ENCODE measurements at regions not wholly inside any gene's neighbourhood (a gene's known extent, or its start where the extent isn't known, plus 50 kb on each side); places are given as distances from the start of the nearest gene placed in this dataset.

DNA sequence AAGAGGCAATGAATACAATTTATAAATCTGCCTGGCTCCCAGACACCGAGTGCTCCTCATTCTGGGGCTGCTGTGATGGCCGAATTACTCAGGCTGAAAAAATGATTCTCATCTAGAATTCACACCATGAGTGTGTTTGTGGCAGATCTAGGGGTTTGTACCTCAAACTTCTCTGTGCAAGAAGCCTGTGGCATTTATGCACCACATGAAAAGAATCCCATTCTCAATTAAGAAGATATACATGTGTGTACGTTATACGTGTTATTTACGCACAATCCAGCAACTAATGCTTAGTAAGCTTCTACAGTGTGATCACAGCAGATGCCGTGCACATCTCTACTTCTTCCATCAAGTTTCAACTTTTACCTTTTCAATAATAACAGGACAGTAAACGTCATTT is 476.8 kb downstream of the SHQ1 start:
- no peak for DNase-seq (ENCODE audit: low spot score)

DNA sequence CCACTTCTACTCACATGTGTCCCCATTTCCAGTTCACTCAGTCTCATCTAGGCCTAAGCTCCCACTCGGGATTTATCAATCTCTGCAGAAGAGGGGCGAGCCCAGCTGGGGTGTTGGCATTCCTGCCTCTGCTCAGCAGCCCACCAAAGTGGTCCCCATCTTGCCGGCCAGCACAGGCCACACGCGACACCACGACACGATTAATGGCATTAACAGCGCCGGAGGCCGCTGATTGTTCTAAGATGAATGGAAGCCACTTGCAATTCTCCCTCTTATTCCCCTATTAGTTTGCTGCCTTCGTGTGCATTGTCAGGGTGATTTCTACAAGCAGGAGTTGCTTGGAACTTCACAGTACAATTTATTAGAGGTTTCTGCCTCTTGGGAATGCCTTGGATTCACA is 477.3 kb downstream of the SHQ1 start:
- DNase-seq (ENCODE audit: low spot score): no peak

DNA sequence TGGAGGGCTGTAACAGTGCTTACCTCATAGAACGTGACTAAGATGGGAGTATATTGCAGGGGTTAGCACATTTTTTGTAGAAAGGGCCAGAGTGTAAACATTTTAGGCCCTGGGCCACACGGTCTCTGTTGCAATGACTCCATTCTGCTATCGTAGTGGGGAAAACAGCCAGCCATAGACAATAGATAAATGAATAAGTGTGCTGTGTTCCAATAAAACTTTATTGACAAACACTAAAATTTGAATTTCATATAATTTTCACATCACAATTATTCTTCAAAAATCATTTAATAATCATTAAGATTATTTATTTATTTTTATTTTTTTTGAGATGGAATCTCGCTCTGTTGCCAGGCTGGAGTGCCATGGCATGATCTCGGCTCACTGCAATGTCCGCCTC is 478.6 kb downstream of the SHQ1 start:
- no peak for DNase-seq (ENCODE audit: low spot score)

DNA sequence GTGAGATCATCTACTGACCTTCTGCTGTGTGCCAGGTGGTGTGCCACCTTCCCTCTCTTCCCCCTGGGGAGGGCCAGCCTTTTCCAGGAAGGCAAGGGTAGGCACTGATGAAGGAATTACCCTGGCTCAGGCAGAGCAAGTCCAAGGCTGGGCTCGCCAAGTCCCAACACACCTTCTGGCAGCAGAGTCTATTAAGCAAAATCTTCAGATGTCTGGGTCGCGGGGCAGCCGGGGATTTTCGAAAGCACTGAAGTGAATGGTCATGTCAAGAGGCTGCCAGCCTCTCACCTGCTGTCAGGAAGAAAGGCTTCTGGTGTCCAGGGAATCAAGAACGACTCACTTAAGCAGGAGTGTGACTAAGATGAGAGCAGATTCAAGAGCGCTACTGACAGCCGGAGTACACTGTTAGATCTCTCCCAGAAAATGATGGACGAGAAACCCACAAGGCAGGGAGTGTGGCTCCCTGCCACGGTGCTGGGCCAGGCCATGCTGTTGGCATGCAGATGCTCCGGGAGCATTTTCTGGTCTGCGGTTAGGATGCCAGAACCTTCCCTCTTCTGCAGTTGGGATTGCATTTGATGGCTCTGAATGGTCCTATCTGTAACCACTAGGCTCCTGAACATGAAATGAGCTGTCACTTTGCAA is 479.8 kb downstream of the SHQ1 start:
- DNase-seq (ENCODE audit: low spot score): no peak

DNA sequence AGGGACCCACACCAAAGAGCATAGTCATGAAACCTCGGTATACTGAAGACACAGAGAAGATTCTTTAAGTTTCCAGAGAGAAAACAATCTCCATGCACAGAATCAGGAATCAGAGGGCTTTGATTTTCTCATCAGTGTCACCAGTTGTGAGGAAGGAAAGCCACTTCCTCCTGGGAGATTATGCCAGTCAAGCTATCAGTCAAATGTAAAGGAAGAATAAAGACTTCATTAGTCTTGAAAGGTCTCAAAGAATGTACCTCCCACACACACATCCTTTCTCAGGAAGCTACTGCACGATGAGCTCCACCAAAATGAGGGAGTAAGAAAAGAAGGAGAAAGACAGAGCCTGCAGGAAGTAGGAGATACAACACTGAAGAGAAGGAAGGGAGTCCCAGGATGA is 486.3 kb downstream of the SHQ1 start:
- DNase-seq (ENCODE audit: low spot score): peak; percentile 85

DNA sequence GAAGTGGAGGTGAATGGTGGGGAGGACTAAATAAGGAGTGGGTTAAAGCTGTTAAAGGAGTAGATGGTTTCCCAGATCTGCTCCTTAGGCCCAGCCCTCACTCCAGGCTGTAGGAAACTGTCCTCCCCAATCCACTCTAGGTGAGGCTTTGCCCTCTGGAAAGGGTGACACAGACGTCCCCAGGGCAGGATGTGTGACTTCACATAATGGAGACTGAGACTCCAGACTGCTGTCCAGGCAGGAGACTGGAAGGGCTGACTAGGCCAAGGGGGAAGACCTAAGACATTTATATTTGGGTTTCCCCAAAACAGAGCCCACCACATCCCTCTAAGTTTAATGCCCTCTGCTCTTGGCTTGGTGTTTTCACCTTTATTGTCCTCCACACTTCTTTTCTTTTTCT is 488.5 kb downstream of the SHQ1 start:
- DNase-seq (ENCODE audit: low spot score): no peak

DNA sequence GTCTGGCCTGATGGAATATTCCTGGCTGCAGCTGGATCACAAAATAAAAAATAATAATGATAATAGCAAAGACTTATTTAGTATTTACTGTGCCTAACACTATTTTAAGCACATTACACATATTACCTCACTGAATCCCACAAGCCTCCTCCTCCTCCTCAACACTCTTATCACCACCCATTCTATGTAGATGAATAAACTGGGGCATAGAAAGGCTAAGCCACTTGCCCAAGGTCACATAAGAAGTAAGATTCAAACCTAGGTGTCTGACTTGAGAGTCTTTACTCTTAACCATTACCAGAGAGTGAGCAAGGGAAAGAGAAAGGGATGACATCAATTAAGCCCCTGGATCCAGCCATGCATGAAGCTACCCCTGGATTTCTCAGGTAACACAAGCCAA is 493.1 kb downstream of the SHQ1 start:
- no peak for DNase-seq (ENCODE audit: low spot score)

DNA sequence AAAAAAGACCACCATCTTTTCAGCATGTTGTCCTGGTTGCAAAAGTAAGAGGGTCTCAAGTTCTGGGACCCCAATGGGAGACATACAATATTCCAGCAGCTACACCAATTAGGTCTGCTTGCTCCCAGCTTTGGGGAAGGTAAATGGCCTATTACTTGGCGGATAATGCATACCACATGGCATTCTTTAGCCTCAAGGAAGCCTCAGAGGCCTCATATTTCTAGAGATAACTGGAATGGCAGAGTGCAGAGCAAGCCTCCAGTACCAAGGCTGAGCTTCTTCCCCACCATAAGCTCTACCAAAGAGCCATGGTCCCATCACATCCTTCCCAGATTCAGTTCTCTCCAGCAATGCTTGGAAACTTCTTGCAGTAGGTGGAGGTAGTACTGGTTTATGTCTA is 493.8 kb downstream of the SHQ1 start:
- DNase-seq (ENCODE audit: low spot score): no peak

DNA sequence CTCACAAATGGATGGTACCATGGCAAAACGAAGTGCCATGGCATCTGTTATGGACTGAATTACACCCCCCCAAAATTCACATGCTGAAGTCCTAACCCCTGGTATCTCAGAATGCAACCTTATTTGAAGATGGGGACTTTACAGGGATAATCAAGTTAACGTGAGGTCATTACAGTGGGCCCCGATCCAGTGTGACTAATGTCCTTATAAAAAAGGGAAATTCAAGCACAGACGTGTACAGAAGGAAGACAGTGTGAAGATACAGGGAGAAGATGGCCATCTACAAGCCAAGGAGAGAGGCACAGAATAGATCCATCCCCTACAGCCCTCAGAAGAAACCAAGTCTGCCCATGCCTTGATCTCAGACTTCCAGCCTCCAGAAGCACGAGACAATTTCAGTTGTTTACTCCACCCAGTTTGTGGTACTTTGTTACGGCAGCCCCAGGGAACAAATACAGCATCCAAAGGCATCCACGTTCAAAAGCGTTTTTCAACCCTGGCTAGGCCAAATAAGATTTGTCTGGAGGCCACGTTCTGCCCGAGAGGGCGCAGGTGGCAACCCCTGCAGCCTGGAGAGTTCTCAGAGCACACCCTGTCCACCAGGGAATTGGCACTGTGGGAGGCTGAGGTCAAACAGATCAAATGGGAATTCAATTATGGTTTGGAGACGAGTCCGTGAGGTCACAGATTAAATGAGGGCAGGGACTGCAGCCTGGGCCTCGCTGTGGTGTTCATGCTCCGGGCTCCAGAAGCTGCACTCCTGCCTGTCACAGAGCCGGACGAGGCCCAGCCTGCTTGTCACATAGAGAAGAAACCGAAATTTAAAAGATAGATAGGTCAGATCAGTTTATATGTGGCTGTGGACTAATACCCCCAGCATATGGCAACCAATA is 494.8 kb downstream of the SHQ1 start:
- no peak for DNase-seq (ENCODE audit: low spot score)

DNA sequence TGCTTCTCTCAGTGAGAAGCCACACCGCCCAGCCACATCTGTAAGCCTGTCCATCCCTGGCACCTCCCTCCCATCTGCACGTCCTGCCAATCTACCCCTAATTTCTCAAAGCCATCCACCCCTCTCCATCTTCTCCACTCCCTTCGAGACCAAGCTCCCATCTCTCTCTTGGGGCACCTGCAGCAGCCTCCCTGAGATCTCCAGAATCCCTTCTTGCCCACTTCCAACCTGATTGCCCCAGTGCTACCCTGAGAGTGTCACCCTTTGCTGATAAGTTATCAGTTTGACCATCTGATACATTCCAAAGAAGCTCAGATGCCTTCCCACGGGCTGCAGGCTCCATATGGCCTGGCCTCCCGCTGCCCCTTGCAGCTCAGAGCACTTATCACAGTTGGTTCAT is 496.1 kb downstream of the SHQ1 start:
- DNase-seq (ENCODE audit: low spot score): no peak

DNA sequence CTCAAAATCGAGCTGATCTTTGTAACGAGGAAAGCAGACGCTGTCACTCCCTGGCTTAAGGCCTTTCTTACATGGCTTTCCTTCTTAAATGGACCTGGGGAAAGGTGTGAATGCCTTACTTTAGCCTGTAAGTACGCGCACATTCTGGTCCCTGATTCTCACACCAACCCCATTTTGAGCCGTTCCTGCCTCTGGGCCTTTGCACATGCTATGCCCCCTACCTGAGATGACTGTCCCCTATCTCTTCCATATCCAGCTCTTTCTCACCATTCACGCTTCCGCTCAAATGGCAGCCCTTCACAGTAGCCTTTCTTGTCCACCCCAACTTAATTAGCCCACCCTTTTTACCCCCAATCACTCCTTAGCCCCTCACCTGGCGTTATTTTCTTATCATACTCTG is 496.7 kb downstream of the SHQ1 start:
- no peak for DNase-seq (ENCODE audit: low spot score)

DNA sequence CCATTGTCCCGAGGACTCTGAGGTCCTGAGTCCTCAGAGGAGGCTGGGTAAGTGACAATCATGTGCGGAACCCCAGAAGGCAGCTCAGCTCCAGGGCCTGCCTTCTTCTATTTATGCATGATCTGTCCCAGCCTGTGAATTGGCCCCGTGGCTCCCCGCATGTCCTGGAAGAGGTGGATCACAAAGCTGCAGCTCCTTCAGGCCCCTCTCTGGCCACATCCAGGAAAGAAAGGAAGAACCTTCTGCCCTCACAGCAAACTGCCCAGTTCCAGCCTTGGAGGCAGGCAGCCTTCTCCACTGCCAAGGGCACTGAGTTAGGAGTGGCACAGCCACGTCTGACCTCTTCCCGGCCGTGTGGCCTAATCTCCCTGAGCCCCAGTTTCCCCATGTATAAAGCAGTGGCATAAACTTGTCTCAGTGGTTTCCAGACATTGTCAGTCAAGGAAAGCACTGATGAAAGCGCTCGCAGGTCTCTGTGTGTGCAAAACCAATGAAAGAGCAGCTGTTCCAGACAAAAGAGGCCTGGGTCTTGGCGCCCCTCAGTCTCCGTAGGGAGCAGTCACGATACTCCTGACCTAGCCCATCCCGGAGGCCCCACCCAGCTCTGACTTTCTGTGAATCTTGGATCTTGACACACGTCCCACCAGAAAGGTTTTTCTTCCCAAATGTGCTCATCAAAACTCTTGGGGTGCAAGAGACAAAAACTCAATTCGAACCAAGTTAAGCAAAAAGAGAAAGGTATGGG is 497.3 kb downstream of the SHQ1 start:
- no peak for DNase-seq (ENCODE audit: low spot score)

DNA sequence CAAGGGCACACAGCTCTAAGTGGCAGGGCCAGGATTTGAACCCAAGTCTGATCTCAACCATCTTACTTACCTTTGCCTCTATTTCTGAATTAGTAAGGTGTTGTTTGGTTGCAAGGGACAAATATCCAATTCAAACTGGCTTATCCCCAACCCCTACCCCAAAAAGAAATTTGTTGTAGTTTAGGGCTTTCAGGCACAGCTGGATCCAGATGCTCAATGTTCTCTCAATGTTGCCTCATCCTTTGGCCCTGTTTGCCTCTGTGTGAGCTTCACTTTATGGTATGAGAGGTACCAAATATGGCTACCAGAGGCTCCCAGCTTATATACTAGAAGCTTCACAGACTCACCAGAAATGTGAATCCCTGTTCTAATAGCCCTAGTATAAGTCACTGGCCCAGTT is 499.9 kb downstream of the SHQ1 start:
- no peak for DNase-seq (ENCODE audit: low spot score)

DNA sequence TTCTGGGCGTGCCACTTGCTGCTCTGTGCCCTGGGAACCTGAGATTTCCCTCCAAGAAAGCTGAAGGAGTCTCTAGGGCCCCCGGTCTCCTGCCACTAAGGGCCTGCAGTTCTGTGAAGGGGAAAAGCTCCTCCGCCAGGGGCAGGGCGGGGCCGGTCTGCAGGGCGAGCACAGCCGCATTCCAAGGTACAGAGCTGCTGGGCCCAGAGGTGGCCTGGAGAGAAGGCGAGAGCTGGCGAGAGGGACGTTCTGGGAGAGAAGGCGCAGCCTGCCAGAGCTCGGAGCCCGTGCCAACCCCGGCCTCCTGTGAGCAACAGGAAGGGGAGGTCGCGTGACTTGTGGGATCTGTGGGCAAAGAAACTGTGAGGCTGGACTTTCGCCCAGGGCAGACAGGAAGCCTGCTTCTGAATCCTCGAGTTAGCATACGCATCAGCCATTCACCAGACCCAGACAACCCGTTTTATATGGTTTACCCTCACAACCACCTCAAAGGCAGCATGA is 500.4 kb downstream of the SHQ1 start:
- peak; percentile 88 for DNase-seq (ENCODE audit: low spot score)

DNA sequence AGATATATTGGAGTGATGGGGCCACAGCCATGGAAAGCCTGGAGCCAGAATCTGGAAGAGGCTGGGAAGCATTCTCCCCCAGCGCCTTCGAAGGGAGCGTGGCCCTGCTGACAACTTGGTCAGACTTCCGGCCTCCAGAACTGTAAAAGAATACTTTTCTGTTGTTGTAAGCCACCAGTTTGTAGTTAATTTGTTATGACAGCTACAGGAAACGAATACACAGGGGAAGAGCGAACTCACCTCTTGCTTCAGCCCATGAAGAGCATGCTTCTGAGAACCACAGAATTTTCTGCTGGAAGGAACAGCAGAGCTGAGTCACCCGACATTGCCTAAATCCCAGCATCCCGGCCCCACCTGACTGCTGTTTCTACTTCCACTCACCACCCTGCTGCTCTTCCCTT is 501.7 kb downstream of the SHQ1 start:
- DNase-seq (ENCODE audit: low spot score): no peak

DNA sequence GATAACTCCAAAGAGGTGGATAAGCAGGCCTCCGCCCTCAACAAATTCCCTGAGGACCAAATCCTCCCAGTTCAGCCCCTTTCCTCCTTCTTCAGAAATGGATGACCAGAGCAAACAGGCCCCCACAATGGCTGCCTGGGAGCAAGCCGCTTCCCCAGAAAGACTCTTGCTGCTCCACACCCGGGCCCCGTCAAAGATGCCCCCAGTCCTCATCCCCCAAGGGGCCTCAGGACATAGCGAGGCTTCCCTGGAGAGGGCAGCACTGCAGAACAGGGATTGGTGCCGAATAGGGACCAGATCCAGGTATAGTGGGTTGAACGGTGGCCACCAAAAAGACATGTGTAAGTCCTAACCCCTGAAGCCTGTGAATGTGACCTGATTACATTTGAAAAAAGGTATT is 502.3 kb downstream of the SHQ1 start:
- no peak for DNase-seq (ENCODE audit: low spot score)

DNA sequence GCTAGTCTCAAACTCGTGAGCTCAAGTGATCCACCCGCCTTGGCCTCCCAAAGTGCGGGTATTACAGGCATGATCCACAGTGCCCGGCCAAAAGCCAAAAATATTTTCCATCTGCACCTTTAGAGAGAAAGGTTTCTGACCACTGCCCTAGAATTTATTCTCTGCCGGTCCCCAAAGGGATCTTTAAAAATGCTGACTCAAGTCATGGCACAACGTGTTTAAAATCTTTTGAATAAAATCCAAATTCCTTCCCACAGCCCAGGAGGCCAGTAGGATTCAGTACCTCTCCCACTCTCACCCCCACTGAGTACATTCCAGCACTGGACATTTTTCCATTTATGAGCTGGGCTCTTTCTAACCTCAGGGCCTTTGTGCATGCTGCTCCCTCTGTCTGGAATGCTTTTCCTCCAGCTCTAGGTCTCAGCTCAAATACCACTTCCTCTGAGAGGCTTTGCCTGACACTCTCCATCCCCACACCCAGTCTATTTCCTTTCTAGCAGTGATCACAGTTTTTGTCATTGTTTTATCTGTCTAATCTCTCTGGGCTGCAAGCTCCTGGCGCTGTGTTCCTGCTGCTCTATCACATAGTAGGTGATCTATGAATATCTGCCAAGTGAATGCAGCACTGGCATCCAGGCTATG is 502.9 kb downstream of the SHQ1 start:
- no peak for DNase-seq (ENCODE audit: low spot score)

DNA sequence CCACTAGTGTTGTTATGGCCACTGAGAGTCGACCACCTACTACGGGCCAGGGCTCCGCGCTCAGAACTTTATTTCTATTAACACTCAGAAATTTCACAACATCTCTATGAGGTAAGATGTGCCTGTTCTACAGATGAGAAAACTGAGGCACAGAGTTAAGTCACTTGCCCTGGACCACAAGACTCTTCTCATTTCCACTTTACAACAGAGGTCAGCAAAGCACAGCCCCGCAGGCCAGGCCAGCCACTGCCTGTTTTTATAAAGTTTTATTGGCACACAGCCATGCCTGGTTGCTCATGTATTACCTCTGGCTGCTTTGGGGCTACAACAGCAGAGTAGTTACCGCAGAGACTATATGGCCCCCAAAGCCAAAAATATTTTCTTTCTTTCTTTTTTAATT is 503.6 kb downstream of the SHQ1 start:
- DNase-seq (ENCODE audit: low spot score): no peak

DNA sequence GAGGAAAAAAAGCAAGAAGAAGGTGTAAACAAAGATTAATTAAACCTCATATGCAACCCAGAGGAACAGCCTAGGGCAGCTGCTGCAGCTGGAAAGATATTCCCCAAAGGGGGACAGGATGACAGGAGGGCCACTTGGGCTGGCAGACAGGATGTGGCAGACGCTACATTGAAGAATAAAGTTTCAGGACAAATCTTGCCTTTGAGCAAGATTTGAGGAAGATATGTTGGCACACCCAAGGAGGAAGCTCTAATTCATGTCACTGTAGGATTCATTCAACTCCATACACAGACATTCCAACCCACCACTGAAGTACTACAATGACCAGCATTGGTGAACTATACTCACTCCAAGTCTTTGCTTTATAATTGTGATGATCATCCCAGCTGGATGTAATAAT is 504.0 kb downstream of the SHQ1 start:
- DNase-seq (ENCODE audit: low spot score): no peak

DNA sequence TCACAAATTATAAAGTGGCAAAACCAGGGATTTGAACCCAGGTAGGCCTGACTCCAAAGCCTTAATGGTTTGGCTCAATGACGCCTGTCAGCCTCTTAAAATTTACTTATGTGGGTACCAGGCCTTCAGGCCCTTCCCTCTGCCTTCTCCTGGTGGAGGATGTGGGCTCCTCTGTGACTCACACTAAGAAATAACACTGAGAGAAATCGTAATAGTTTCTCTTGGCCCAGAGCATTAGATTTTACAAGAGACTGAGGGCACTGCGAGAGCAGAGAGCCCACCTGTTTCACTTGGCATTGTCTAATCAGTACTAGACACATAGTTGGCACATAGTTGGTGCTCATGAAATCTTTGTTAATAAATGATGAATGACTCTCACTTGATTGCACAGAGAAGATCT is 505.2 kb downstream of the SHQ1 start:
- DNase-seq (ENCODE audit: low spot score): no peak

DNA sequence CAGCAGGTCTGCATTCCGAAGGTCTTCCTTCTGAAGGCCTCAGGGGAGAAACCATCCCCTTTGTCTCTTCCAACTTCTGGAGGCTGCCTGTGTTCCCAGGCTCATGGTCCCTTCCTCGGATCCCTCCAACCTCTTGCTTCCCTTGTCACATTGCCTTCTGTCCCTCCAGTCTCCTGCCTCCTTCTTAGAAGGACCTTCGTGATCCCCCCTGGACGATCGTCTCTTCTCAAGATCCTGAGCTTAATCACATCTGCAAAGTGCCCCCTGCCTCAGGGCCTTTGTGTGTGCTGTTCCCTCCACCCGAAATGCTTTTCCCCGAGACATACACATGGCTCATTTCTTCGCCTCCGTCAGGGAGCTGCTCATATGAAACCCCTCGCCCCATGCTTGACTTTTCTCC is 505.8 kb downstream of the SHQ1 start:
- DNase-seq (ENCODE audit: low spot score): no peak

DNA sequence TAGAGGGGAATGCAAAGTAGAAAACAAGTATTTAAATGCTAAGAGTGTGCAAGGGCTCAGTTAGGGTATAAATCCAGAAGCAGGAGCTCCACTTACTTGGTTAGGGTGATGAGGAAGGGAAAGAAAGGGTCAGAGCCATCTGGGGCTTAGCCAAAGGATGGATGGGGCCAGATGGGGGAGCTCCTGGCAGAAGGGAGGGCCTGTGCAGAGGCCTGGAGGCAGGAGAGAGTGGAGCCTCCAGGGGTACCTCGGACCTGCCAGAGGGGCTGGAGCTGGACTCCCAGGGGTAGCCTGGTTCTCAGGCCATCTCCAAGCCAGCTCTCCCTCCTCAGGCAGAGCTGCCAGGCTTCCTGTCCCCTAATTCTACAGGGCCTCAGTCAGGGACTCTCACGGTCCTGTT is 506.3 kb downstream of the SHQ1 start:
- DNase-seq (ENCODE audit: low spot score): no peak
